HG03066 (cell line): ENCODE measurements at regions not wholly inside any gene's neighbourhood (a gene's known extent, or its start where the extent isn't known, plus 50 kb on each side); places are given as distances from the start of the nearest gene placed in this dataset.

ENCODE experiments used
- ATAC-seq: cut with Tn5 transposase; IDR thresholded peaks from one replicate; pipeline ENCODE4 v1.9.1; 2021; ENCODE audit warnings: low read depth; ENCODE audit not compliant: unreplicated experiment

DNA sequence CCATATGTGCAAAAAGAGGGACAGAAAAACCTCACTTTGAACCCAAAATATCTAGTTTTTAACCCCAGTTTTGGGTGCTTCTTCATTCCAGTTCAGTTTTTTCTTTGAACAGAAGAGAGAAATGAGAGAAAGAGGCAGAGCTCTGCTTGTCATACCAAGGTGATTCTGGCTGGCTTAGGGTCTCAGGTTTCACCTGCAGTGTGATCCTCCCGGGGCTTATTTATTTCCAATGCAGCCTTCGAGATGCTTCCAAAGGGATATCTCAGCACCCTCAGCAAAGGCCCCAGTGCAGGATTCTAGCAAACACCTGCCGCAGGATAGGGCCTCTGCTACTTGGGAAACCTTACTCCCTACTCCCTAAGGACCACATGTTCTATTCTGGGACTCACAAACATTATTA, 131.3 kb downstream of the WDR11 start:
- ATAC-seq = no peak

GRCh38 chr10:120983721-120984120, 132.6 kb downstream of the WDR11 start:
- no peak for ATAC-seq

GRCh38 chr10:120984221-120984620, 133.1 kb downstream of the WDR11 start:
- ATAC-seq = no peak

DNA sequence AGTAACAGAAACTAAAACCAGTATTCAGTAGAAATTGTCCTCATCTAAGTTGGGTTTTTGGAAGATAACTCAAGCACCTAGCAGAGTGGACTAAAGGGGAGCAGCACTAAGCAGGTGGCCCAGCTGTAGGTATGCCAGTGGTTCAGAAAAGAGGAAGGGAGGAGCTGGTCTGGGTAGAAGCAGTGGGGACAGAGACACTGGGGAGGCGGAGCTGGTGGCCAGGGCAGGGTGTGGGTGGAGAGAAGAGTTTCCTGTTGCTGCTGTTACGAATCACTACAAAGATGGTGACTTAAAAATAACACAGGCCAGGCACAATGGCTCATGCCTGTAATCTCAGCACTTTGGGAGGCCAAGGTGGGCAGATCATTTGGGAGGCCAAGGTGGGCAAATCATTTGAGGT, 136.2 kb downstream of the WDR11 start:
- ATAC-seq = no peak

DNA sequence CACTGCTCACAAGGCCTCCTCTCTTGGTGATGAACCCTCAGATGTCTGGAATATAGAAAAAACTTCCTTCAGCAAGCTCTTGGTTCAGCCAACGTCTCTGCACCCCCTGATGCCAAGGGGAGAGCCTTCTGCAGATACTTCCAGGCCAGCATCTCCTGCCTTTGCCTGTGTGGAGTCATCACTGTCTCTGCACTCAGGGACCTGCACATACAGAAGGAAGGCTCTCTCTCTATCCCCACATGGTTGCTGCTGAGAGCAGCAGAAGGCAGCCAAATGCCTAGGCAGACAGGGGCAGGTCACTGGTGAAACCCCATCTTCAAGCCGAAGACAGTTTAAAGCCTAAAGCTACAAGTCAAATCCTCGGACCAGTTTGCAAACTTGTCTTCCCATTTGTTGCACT, 137.6 kb downstream of the WDR11 start:
- ATAC-seq = no peak

DNA sequence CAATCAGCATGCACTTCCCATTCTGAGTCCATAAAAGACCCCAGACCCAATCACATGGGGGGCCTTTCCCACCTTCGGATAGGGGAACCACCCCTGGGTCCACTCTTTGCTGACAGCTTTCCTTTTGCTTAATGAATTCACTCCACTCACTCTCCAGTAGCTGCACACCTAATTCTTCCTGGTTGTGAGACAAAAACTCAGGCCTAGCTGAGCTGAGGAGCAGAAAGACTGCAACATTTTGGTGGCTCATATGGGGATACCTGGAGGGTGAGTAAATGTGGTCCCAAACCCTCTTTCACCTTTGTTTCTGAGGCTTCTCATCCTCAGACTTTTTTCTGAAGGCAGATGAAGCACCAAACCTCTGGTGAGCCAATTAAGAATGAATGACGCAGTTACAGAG, 138.1 kb downstream of the WDR11 start:
- ATAC-seq = no peak

DNA sequence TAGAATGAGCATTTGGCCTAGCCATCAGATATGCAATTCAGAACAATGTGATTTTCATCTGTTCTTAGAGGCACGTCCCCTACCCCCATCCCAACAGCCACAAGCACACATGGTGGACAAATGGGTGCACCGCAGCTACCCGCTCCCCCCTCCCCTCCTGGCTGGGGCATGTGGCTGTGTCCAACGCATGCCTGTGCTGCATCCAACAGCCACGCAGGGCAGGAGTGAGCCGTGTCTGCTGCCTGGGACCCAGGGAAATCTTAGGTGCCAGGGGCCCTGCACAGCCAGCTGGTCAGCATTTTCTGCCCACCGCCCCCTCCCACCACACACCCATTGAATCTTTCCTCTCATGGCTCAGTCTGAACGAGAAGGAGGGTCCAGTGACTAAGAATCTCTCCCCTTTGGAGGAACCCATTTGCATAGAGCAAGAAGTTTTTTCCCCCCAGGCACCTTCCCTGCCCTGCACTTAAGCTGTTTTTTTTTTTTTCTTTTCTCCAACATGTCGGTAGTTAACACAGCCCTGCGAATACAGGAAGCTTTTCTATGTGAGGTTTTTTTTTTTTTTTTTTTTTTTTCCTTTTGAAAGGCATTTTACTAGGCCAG, 138.9 kb downstream of the WDR11 start:
- ATAC-seq = no peak

DNA sequence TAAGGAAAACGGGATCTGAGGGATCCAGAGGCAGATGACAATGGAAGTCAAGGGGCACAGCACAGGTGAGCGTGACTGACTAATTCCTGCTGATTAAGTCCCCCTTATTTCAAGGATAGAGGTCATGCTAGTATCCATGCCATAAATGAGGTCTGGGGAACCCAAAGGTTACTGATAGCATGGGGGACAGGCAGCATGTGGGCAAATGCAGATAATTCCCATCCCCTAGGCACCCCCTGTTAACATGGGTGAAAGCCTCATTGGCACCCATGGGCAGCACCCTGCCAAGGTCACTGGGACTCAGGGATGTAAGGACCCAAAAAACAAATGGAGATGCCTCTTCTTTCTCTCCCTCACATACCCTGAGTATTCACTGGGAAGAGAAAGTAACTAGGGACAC, 139.7 kb downstream of the WDR11 start:
- ATAC-seq = no peak

- ATAC-seq = no peak
Observed at GRCh38 chr10:120993089-120993488, 141.9 kb downstream of the WDR11 start.

GRCh38 chr10:120995768-120996167, 144.6 kb downstream of the WDR11 start:
- no peak for ATAC-seq

- ATAC-seq = no peak
Observed at GRCh38 chr10:120996456-120997034, 145.4 kb downstream of the WDR11 start.

GRCh38 chr10:120997313-120997712, 146.2 kb downstream of the WDR11 start:
- no peak for ATAC-seq

GRCh38 chr10:120997756-120998155, 146.6 kb downstream of the WDR11 start:
- no peak for ATAC-seq

DNA sequence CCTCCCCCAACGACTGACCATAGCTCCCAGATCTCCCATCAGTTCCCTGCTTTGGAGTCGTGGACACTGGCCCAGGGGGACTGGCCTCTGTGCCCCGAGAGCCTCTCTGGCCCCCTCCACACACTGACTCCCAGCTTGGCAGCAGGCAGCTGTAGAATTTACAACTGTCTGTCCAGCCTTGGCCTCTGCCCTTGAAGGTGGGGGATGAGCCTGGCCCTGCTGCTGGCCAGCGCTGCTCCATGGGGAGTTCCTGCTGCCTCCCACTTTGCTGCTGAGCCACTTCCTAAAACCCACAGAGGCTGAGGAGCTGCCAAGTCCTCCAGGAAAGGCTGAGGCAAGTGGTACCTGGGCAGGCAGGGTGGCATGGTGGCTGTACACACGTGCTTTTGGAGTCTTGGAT, 147.1 kb downstream of the WDR11 start:
- no peak for ATAC-seq

- ATAC-seq = no peak
Observed at GRCh38 chr10:120998782-120999285, 147.7 kb downstream of the WDR11 start.

- no peak for ATAC-seq
Observed at GRCh38 chr10:120999868-121000267, 148.7 kb downstream of the WDR11 start.

GRCh38 chr10:121002586-121003205, 151.5 kb downstream of the WDR11 start:
- no peak for ATAC-seq

DNA sequence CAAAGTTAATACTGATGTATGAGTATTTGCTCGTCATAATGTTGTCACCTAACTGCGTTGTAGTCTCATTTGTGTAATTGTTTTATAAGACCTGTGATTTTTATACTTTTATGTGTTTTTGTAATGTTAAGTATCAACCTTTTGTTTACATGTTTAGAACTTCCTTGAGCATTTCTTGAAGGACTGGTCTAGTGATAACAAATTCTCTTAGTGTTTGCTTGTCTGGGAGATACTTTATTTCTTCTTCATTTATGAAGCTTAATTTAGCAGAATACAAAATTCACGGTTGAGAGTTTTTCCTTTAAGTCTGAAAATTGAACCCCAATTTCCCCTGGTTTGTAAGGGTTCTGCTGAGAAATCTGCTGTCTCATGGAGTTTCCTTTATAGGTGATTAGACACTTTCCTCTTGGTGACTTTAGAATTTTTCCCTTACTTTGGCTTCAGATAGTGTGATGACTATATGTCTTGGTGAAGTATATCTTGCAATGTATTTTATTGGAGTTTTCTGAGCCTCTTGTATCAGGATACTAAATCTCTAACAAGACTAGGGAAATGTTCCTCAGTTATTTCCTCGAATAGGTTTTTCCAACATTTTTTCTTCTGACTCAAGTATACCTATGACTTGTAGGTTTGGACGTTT, 154.9 kb downstream of the WDR11 start:
- ATAC-seq = no peak

GRCh38 chr10:121007264-121007663, 156.1 kb downstream of the WDR11 start:
- ATAC-seq = no peak

DNA sequence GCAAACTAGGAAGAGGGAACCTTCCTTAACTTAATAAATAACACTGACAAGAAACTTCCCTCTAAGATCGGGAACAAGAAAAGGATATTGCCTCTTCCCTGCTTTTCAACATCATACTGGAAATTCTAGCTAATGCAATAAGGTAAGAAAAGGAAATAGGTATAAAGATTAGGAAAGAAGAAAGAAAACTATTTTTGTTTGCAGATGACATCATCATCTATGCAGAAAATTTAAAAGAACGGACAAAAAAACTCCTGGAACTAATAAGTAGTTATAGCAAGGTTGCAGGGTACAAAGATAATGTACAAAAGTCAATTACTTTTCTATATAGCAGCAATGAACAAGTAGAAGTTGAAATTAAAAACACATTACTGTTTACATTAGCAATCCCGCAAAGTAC, 164.8 kb downstream of the WDR11 start:
- ATAC-seq = no peak

GRCh38 chr10:121024905-121025584, 173.9 kb downstream of the WDR11 start:
- no peak for ATAC-seq
